ENCODE measurements at regions not wholly inside any gene's neighbourhood (a gene's known extent, or its start where the extent isn't known, plus 50 kb on each side); places are given as distances from the start of the nearest gene placed in this dataset.

DNA sequence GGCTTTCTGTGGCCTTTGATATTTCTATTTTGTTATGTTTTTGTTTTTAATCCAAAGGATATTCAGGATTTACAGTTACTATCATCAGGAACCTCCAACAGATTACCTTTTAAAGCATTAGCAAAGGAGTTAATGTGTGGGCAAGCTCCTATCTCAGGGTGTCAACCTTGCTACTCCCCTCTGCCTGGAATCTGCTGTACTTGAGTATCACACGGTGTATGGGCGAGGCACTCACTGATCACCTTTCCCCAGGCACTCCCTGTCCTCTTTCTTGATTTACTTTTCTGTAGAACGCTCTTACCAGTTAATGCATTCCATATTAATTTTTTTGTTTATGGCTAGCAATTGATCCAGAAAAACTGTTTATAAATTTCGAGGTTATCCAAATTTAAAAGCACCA lies 117.0 kb upstream of the GAS1 start:
- DNase-seq (ENCODE audit: insufficient read length, low spot score) (no peak), FAIRE-seq (no peak)
- TF ChIP-seq, protein P1, sequence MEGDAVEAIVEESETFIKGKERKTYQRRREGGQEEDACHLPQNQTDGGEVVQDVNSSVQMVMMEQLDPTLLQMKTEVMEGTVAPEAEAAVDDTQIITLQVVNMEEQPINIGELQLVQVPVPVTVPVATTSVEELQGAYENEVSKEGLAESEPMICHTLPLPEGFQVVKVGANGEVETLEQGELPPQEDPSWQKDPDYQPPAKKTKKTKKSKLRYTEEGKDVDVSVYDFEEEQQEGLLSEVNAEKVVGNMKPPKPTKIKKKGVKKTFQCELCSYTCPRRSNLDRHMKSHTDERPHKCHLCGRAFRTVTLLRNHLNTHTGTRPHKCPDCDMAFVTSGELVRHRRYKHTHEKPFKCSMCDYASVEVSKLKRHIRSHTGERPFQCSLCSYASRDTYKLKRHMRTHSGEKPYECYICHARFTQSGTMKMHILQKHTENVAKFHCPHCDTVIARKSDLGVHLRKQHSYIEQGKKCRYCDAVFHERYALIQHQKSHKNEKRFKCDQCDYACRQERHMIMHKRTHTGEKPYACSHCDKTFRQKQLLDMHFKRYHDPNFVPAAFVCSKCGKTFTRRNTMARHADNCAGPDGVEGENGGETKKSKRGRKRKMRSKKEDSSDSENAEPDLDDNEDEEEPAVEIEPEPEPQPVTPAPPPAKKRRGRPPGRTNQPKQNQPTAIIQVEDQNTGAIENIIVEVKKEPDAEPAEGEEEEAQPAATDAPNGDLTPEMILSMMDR (IDR thresholded peaks at IDR 0.05; ENCODE audit: insufficient read depth, missing control alignments), result no peak

DNA sequence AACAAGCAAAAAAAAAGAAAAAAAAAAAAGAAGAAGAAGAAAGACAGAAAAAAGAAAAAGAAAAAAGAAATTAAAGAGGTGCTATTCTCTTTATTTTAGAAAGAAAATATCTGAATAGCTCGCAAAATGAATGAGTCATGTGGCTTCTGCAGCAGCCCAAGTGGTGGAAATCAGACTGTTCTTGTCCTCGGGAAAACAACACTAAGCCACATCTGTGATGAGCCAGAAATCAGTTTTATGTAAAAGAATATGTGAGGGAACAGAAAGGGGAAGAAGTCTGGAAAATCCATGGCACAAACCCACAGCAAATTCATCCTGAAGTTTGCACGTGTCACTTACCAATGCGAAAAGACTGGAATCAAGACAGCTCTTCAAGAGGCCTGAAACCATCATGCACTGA lies 118.7 kb upstream of the GAS1 start:
- TF ChIP-seq, protein P1 (IDR thresholded peaks at IDR 0.05; ENCODE audit: insufficient read depth, missing control alignments), result no peak
- FAIRE-seq (no peak), DNase-seq (ENCODE audit: insufficient read length, low spot score) (no peak)

DNA sequence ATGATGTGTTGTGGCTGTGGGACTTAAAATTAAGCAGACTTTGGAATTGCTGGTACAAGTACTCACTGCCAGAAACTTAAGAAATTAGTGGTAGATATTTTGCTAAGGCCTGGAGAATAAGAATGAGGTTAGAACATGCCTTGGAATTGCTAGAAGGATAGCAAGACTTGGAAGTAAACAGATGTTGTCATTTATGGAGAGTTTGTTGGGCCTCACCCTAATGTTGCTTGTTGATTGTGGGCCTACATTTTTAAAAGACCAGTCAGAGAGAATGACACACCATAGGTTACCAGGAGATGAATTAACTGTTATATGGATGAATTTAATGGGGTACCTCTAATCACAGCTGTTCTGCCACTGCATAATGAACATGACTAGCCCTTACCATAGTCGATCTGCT lies 120.1 kb upstream of the GAS1 start:
- FAIRE-seq (no peak), DNase-seq (ENCODE audit: insufficient read length, low spot score) (no peak)
- TF ChIP-seq, protein P1 (IDR thresholded peaks at IDR 0.05; ENCODE audit: insufficient read depth, missing control alignments), result no peak

DNA sequence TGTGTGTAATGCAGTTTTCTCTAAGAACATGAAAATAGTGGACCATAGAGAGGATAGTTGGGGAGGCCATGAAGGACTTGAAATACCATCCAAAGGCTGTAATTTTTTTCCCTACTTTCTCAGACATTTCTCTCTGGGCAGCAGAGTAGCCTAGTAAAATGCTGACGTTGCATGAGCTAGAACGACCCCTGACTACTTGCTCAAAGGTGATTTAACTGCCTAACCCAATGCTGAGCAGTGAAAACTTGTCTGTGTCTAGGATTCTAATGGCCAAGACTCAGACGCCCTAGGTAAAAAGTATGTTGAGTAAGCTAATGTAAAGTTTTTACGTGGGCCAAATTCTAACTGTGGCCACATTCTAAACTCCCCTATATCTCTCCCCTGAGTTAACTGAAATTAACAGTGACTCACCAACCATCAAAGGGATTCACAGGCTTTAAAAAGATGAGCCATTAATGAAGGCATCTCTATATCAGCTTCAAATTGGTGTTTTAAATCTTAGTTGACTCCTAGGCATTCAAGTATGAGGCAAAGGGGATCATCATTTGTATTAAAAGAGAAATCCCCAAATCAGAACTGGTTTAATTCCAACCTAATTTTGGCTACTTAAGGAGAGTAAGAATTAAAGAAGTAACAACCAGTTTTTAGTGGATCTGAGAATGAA lies 121.0 kb upstream of the GAS1 start:
- TF ChIP-seq, protein P1 (IDR thresholded peaks at IDR 0.05; ENCODE audit: insufficient read depth, missing control alignments), result no peak
- FAIRE-seq, result no peak
- no peak for DNase-seq (ENCODE audit: insufficient read length, low spot score)

DNA sequence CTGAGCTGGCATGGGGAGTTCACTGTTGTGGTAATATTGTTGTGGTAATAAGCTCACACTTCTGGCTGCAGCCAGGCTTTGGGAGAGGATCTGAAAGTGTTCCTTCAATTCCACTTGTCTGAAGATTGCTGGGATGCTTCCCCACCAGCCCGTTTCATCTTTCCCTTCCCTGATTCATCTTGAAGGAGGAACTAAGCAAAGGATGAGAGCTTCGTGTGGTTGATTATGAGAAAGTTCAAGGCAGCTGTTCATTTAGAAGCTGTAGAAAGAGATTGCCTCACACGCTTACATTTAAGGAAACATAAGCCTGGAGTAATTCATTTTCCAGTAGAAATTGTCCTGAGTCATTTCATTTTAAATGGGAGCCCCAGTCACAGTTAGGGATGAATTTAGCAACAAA lies 122.4 kb upstream of the GAS1 start:
- TF ChIP-seq, protein P1 (IDR thresholded peaks at IDR 0.05; ENCODE audit: insufficient read depth, missing control alignments), result no peak
- FAIRE-seq (no peak), DNase-seq (ENCODE audit: insufficient read length, low spot score) (no peak)

DNA sequence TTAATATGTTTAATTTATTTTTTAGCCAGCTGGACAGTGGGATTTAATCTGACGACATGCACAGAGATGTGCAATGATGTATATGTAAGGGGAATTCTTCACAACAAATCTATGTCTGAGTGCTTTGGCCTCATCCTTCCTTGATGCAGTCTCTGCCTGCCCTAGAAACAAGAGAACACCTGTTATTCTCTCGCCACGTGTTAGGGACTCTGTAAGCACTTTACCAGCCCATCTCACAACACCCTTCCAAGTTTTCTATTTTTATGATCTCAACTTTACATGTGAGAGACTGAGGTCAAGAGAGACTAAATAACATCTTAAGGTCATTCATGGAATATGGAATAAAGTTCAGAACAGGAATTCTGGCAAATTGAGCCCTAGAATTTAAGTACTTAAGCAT lies 123.0 kb upstream of the GAS1 start:
- FAIRE-seq (no peak), DNase-seq (ENCODE audit: insufficient read length, low spot score) (no peak)
- TF ChIP-seq, protein P1 (IDR thresholded peaks at IDR 0.05; ENCODE audit: insufficient read depth, missing control alignments), result no peak

DNA sequence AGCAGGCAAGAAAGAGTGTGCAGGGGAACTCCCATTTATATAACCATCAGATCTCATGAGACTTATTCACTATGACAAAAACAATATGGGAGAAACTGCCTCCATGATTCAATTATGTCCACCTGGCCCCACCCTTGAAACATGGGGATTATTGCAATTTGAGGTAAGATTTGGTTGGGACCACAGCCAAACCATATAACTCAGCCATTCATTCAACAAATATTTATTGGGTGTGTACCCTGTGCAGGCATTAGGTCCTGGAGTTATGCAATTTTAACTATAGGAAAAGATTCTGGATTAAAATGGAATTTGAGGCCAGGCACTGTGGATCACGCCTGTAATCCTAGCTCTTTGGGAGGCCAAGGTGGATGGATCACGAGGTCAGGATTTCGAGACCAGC lies 124.2 kb upstream of the GAS1 start:
- FAIRE-seq, result no peak
- DNase-seq (ENCODE audit: insufficient read length, low spot score), result no peak
- TF ChIP-seq, protein P1 (IDR thresholded peaks at IDR 0.05; ENCODE audit: insufficient read depth, missing control alignments), result no peak
